LNCaP clone FGC (cell line): ENCODE measurements at regions not wholly inside any gene's neighbourhood (a gene's known extent, or its start where the extent isn't known, plus 50 kb on each side); places are given as distances from the start of the nearest gene placed in this dataset.

Source experiments
- DNase-seq: peaks from one replicate; pipeline ENCODE4 v3.0.0-alpha.2; 2011; ENCODE audit warnings: low read depth
- H3K4me3 ChIP-seq: 2 replicates; pipeline ENCODE4 v1.5.1; 2011; ENCODE audit warnings: mild to moderate bottlenecking, low read depth, low read length, control low read depth
- TF ChIP-seq, protein P1 (sequence below): IDR thresholded peaks from 2 replicates; pipeline ENCODE4 v1.5.1; 2012; ENCODE audit warnings: mild to moderate bottlenecking; ENCODE audit not compliant: control insufficient read depth, insufficient read depth; ENCODE audit errors: extremely low read depth

DNA sequence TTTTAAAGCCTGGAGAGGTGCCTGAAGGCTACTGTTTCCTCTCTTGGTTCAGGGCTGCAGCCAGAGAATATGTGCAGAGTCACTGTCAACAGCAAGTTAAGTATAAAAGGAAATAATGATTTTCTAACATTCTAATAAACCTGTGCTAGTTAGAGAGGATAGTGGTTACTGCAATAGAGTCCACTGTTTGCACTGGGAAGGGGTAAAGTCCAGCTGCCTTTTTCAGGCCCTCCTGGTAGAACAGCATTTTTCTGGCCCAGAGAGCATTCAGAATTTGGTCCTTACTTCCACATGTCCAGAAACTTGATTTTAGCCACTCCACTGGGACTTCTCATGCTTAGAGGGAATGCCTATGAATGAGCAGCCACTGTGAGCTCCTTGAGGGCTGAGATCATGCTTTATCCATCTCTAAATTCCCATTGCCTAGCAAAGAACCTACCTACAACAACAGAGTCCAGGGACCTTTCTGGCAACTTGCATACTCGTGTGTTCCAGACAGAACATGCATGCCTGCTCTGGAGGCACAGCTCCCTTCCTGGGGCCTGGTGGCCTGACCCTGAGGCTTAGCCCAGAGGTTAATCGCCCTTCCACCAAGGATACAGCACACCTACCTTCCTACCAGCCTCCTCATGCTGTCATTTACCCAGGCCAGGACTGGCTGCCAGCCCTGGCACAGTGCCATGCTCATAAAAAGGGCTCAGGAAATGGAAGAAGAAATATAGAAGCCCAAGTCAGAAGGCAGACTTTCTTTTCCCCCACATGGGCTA, 50.3 kb upstream of the ATP13A3 start:
- TF ChIP-seq, protein P1, sequence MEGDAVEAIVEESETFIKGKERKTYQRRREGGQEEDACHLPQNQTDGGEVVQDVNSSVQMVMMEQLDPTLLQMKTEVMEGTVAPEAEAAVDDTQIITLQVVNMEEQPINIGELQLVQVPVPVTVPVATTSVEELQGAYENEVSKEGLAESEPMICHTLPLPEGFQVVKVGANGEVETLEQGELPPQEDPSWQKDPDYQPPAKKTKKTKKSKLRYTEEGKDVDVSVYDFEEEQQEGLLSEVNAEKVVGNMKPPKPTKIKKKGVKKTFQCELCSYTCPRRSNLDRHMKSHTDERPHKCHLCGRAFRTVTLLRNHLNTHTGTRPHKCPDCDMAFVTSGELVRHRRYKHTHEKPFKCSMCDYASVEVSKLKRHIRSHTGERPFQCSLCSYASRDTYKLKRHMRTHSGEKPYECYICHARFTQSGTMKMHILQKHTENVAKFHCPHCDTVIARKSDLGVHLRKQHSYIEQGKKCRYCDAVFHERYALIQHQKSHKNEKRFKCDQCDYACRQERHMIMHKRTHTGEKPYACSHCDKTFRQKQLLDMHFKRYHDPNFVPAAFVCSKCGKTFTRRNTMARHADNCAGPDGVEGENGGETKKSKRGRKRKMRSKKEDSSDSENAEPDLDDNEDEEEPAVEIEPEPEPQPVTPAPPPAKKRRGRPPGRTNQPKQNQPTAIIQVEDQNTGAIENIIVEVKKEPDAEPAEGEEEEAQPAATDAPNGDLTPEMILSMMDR: no peak
- DNase-seq: peak; percentile 62
- no peak overlapping the region for H3K4me3 ChIP-seq
